ENCODE measurements at regions not wholly inside any gene's neighbourhood (a gene's known extent, or its start where the extent isn't known, plus 50 kb on each side); places are given as distances from the start of the nearest gene placed in this dataset.

DNA sequence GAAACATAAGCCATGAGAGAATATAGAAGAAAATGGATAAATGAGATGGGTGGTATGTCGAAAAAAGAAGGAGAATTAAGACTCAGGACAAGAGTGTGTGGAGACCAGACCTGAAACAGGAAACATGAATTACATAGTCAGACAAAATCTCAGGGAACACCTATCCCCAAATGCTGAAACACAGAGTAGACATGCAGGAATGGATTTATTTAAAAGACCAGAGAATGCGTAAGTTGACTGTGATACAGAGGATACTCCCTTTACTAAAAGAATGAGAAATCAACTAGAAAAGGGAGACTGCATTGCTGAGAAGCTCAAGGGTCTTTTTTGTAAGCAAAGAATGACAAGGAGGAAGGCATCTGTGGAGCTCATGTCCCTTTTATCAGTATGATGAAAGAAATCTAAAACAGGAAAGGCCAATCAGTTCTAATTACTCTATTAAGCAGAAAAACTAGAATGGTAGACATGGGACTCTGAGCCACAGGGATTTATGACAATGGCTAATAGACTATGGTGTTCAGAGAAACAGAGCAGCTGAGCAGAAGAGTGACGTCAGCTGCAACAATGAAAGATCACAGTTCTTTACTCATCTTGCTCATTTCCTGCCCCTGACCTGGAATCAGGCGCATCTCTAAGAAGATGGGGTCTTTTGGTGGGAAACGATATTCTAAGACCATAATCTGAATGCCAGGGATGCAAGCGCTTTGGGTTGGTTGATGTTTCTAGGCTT lies 138.9 kb upstream of the DHRS4 start:
- TF ChIP-seq, protein P1, sequence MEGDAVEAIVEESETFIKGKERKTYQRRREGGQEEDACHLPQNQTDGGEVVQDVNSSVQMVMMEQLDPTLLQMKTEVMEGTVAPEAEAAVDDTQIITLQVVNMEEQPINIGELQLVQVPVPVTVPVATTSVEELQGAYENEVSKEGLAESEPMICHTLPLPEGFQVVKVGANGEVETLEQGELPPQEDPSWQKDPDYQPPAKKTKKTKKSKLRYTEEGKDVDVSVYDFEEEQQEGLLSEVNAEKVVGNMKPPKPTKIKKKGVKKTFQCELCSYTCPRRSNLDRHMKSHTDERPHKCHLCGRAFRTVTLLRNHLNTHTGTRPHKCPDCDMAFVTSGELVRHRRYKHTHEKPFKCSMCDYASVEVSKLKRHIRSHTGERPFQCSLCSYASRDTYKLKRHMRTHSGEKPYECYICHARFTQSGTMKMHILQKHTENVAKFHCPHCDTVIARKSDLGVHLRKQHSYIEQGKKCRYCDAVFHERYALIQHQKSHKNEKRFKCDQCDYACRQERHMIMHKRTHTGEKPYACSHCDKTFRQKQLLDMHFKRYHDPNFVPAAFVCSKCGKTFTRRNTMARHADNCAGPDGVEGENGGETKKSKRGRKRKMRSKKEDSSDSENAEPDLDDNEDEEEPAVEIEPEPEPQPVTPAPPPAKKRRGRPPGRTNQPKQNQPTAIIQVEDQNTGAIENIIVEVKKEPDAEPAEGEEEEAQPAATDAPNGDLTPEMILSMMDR (IDR thresholded peaks at IDR 0.05; ENCODE audit: low read depth, low read length), result no peak
- no peak for TF ChIP-seq POLR2A (IDR thresholded peaks at IDR 0.05; ENCODE audit: extremely low read depth, insufficient read length)

All from NB4 (cell line).